HepG2 (cell line): ENCODE measurements at regions not wholly inside any gene's neighbourhood (a gene's known extent, or its start where the extent isn't known, plus 50 kb on each side); places are given as distances from the start of the nearest gene placed in this dataset.

ENCODE experiments used
- ARHGAP35 ChIP-seq: sonication (generic); formaldehyde crosslinking; IDR thresholded peaks from 2 replicates; pipeline ENCODE4 v1.9.0; 2022; ENCODE audit warnings: mild to moderate bottlenecking, inconsistent platforms, moderate library complexity, missing genetic modification reagents, borderline replicate concordance
- ARID4A ChIP-seq: sonication (generic); formaldehyde crosslinking; IDR thresholded peaks from 2 replicates; pipeline ENCODE4 v1.5.0; 2020; ENCODE audit warnings: mild to moderate bottlenecking, missing genetic modification reagents, borderline replicate concordance
- MNT ChIP-seq: fragments of 450-650 bp; IDR thresholded peaks from 2 replicates; pipeline ENCODE4 v1.6.1; 2016
- PHF21A ChIP-seq: sonication (generic); formaldehyde crosslinking; IDR thresholded peaks from 2 replicates; pipeline ENCODE4 v1.5.0; 2020; ENCODE audit warnings: mild to moderate bottlenecking, missing genetic modification reagents
- PRDM4 ChIP-seq: sonication (generic); formaldehyde crosslinking; IDR thresholded peaks from 2 replicates; pipeline ENCODE4 v1.9.0; 2021; ENCODE audit warnings: missing genetic modification reagents, borderline replicate concordance
- ZNF256 ChIP-seq: sonication (generic); formaldehyde crosslinking; conservative IDR thresholded peaks from 2 replicates; pipeline ENCODE4 v1.4.0; 2020; ENCODE audit warnings: missing genetic modification reagents

DNA sequence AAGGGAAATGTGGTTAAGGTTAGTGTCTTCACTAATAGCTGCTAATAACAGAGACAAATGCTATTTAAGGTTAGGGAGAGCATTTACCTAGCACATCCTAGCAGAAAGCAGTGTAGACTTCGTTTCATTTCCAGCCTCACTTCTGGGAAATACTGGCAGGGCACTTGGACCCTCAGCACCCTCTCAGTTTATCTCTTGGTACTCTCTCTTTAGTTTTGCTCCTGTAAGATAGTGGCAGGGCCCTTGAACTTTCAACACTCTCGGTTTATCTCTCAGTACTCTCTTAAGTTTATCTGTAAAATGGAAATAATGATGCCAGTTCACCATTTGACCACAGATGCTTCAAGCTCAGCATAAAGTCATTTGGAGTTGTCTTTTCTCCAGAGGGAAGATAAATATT, 118.4 kb downstream of the MBL2 start (continued):
- TF ChIP-seq ARID4A, result no peak
- TF ChIP-seq ARHGAP35 (CRISPR knock-in tag), result no peak
- TF ChIP-seq MNT, result no peak
- TF ChIP-seq PHF21A, result no peak
- TF ChIP-seq PRDM4 (CRISPR knock-in tag), result no peak
- TF ChIP-seq ZNF256 (CRISPR knock-in tag), result no peak
- TF ChIP-seq, all 625 proteins: peak for 0
